T1000 (cell line): ENCODE measurements at regions not wholly inside any gene's neighbourhood (a gene's known extent, or its start where the extent isn't known, plus 50 kb on each side); places are given as distances from the start of the nearest gene placed in this dataset.

Experiments
- DNase-seq: peaks from one replicate; lab custom pipeline; 2025; ENCODE audit warnings: mixed read lengths; lab: John Stamatoyannopoulos, UW

DNA sequence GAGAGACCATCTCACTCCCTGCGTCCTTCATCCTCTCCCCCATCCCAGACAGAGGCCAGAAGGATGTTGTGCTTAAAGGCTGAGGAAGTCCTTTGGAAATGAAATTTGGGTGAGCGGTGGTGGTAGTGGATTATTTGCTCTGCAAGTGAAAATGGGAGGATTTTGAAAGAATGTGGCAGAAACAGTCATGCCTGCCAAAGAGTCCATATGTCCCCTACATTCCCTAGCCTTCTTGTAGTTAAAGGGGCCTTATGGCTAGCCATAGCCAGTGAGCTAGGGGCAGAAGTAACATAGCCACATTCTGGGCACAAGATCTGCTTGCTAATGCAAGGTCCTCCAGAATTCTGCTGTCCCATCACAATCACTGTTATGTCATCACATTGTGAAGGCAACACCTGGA lies 360.2 kb upstream of the TSHZ3 start:
- no peak for DNase-seq

DNA sequence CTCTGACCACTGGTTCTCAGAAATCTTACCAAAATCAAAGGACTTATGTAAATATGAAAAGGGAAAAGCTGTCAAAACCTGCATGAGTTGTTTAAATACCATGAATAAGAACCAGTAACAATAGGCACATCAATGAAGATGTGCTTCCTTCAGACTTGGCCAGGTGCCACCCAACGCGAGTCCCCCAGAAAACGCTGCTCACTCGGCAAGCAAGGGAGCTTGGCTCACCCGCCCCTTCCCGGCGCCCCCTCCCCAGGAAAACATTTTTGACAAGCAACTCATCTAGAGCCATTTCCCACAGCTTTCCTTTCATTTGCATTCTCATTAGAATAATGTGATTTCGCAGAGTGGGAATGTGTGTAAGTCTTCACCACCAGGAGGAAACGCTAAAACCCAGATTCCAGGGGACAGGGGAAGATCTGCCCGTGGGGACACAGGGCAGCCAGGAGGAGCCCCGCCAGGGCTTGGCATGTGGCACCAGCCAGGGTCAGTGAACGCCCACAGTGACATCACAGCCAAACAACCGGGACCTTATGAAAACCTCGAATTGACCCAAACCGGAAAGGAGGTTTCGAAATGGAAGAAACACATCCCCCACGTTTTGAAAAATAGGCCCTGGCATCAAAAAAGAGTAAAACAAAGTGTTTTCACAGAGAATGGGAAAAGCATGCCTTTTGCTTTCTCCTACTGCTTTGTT lies 366.2 kb upstream of the TSHZ3 start:
- no peak for DNase-seq

DNA sequence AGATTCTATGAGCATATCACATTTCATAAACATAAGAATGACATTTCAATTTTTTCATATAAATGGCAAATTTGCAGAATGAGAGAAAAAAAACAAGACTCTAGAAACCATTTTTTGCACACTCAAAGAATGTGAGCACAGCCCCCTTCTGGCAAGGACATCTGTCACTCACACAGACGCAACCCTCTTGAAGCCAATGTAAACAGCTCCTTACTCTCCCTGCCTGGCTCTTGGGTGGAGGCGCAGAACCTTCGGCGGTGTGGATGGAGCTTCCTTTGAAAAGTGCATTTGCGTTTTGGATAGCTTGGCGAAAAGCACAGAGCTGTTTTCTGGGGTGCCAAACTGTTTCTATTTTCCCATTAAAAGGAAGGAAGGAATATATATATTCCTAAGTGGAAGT lies 367.6 kb upstream of the TSHZ3 start:
- no peak for DNase-seq

DNA sequence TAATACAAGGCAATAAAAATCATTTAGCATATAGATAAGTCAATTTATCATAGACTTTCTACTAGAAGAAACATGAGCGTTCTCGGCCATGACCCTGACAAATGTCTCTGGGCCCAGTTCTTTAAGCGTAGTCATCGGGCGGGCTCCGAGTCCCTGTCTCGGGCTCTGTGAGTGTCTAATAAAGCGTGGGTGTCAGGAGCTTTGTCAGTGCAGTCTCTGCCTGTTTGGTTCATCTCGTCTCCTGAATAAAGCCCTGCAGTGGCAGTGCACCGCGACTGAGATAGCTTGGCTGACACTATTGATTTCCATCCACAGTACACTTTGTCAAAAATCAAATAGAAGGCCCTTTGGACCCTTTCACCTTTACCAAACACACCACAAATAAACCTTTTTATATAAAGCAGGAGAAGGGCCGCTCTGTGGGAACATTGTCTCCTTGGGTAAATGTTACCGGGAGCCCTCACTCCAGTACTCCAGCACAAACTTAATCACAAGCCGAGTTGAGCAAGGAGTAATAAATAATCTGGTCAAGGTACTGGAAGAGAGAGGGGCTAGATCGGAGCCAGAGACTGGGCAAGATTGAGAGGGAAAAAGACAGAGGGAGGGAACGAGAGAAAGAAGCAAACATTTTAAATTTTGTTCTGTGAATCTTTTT lies 368.2 kb upstream of the TSHZ3 start:
- DNase-seq, result no peak

DNA sequence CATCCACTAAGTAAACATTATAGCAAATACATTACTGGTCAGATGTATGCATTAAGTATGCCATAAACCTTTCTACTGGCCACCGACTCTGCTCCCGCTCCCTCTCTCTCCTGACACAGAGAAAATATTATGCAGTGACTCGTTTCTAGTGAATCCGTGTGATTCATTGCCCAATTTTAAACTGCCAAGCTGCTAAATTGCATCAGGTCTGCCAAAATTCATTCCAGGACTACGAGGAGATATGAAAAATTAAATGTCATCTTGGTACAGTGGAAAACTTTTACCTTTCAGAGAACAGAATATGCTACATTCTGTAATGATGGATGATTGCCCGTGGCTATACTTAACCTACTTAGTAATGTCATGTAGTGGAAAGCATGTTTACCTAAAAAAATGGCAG lies 368.8 kb upstream of the TSHZ3 start:
- DNase-seq, result no peak

DNA sequence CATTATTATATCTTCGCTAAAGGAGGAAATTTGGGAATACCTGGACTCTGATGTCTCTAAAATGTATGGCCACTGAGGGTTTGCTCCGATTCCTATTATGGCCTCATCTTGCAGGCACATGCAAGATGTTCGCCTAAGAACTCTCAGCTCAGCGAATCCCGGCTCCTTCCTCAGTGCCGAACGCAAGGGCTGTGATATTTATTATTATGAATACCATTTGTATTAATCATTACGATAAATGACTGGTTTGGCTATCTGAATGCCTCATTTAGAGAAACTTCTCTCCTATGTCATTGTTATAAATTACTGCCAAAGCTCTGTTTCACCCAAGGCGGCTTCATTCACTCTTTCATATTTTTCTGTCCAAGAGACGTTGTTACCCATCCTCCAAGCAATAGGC lies 369.7 kb upstream of the TSHZ3 start:
- DNase-seq, result no peak

DNA sequence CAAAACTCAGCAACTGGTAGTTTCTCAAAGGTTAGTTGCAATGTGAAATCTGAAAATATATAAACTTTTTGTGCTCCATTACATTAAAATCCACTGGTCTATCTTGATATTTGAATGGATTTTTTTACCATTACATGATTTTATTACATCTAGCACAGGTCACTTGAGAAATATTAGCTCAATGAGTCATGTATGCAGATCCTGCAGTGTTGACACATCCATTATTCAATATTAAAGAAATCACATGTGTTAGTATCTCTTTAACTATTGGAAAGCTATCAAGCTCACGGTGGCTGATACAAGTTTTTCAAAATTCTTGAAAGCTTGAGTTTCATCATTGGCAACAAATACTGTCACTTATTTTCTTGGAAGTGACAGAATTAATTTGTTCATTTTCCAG lies 373.9 kb upstream of the TSHZ3 start:
- DNase-seq, result no peak

DNA sequence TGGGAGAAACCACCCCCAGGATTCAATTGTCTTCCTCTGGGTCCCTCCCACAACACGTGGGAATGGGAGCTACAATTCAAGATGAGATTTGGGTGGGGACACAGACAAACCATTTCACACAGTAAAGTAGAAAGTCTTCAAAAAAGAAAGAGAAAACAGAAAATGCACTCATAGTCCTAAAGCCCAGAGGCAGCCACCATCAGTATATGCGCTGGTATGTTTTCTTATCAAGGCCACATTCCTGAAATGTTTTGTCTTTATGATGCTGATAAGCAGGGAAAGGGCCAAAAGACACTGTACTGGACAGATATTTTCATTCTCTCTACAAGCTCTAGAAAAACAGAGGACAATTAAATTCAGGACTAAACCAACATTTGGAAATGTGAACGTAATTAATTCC lies 375.8 kb upstream of the TSHZ3 start:
- DNase-seq, result no peak

DNA sequence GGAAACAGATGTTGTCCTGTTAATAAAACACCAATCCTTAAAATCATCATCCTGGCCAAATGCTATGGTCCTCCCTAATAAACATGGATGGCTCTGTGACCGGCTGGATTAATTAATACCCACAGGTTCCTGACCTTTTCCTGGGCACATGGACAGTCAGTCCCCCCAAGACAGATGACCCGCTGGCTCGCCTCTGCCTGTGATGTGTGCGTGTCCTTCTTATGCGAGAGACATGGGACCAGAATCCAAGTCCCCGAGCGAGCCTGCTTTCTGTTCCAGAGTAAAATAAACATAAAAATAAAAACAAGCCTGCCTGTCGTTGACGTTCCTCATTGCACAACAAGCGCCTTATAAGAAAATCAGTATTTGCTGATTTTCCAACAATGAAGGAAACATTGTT lies 378.3 kb upstream of the TSHZ3 start:
- no peak for DNase-seq

DNA sequence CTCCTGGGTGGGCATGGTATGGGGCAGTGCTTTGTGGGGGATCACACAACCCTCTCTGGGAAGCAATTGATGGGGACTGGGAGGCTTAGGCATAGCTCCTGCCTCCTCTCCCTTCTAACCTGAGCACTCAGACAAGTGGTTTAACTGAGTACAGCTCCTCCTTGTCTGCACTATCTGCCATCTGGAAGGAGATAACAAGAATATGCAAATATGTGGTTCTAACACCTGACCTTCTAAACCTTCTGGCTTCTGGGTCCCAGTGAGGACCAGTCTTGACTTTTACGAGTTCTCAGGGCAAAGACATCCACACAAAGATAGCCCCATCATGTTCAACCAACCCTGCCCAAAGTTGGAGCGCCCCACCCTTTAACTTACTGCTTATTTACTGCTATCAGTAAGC lies 381.0 kb upstream of the TSHZ3 start:
- no peak for DNase-seq

DNA sequence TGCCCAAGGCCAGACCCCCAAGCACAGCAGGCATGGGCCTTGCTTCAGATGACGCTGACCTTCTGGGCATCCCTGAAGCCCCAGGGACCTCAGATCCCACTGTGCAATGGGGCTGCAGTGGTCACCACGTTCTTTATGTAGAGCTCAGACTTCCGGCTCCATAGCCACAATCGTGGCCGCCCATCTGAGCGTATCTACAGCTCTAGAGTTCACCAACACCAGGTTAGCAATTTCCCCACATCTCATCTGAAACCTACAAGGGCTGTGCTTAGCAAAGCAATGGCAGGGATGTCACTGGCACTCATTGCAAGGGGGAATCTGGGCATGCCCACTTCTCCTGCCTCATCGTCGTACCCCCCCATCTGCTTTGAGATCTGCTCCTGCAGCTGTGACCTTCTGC lies 384.4 kb upstream of the TSHZ3 start:
- DNase-seq, result no peak

DNA sequence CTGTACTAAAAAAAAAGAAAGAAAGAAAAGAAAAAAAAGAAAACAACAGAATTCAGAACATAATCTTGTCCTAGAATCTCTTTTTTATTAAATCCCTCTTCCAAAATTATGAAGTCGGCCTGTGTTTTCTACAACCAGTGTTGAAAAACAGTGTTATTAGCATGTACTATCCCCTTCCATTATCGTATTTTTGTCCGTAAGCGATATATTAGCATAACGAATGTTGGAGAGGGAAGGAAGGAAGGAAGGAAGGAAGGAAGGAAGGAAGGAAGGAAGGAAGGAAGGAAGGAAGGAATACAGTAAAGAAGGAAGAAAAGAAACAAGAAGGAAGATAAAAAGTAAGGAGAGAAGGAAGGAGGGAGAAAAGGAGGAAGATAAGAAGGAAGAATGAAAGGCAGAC lies 393.0 kb upstream of the TSHZ3 start:
- DNase-seq, result no peak

DNA sequence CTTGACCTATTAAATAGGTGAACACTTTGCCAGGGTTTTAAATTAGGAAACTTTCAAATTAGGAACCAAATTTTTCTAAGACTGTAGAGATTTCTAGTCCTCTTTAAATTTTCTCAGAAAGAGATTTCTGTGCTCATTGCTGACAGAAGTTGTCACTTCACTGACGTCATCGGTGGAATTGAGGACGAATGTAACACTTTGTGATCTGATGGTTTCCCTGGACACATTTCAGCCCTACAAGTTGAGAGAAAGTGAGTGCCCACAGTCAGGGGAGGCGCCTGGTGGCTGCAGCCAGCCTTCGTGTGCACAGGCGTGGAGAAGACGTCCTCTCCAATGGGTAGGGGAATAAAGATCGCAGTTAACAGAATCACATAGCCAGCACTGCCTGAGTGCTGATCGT lies 396.5 kb upstream of the TSHZ3 start:
- no peak for DNase-seq

DNA sequence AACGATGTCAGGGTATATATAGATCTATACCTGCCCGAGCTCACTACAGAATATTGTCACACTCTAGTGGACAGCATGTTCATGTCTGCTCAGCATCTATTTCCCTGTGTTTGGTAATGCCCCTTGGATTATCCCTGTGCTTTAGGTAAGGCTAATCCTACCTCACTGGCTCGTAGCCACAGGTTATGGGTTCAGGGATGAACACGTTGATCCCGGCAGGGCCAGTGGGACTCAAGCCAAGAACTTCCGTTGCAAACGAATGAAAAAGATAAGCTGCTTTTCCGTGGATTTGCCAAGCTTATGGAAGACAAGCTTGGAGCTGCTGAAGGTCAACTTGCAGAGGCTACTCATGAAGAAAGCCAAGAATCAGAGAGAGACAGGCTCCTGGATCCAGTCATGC lies 400.0 kb upstream of the TSHZ3 start:
- DNase-seq, result no peak

DNA sequence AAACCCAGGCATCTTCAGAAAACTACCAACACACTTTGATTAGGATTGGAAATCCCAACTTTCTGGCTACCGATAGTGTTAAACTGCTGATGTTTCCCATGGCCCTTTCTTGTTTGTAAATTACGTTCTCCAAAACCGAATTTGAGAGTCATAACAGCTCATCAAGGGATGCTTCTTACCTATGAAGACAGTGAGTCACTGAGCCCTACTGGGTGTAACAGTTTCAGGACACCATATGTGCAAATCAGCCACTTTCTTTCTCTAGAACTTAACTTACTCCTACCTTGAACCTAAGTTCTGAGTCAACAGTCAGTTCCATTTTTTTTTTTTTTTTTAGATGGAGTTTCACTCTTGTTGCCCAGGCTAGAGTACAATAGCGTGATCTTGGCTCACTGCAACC lies 410.1 kb upstream of the TSHZ3 start:
- no peak for DNase-seq

DNA sequence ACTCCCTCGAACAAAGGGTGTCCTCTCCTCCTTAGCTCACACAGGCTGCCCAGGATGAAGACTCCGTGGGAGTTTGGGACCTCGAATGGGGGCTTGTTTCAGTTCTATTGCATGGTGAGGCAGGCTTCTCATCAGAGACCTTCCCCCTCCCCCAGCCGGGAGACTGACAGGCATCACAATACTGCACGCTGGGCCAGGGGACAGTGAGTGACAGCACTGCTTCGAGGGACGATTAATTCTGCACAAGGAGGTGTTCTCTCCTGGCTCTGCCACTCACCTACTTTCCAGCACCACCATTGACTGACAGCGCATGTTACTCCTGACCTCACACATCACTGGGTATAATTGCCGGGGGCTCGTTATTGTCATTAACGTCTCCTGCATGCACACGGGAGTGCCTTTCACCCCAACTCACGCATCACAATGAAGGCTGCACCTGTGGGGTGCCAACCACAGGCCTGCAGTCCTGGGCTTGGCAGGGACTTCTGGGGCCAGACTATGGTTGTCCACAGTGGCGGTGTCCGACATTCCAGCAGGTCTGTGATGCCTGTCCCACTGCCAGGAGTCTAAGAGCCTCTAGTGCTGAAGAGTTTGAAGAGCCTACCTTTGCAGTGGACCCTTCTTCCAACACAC lies 412.2 kb upstream of the TSHZ3 start:
- DNase-seq, result no peak

DNA sequence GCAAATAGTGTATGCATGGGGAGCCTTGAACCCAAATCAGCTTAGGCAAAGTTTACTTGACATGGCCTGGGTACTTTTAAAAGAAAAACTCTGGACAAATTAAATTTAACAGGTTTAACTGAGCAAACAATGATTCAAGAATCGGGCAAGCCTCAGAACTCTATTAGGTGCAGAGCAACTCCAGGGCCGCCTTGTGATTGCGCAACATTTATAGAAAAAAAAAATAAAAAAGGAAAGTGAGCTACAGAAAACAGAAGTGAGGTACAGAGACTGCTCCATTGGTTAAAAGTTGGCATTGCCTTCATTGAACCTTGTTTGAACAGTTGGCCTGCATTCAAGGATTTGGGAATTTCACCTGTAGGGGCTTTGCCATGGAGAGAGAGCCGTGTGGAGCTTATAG lies 421.0 kb upstream of the TSHZ3 start:
- DNase-seq, result no peak

DNA sequence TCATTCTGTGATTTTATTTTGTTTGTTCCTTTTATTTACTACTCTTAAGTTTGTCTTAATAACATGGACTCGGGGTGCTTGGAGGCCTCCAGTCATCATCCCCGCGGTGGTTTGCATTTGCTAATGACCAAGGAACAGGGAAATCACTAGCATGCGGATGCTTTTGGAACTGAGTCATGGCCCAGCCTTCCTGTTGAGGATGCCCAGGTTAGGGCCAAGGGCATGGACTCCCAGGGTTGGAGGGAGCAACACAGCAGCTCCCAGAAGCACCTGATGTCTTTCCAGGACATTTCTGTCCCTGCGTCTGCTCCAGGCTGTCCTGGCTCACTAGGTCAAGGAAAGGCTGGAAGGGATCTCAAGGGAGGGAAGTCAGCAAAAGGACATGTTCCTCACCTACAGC lies 423.7 kb upstream of the TSHZ3 start:
- no peak for DNase-seq

DNA sequence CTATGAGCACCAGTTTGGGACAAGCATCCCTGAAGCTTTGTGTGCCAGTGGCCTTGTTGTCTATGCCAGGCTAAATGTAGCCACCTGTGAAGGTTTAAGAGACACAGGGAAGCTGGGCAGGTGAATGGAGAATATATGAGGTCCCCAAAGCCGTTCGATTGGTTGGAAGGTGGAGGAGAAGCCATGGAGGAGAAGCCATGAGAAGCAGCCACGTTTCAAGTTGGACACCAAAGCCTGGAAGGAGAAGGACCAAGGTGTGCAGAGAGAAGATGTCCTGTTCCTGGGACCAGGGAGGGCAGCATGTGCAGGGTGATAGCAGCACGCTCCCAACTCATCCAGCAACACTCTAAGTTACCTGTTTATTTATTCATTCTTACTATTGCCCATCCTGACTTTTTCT lies 432.3 kb upstream of the TSHZ3 start:
- DNase-seq, result no peak

DNA sequence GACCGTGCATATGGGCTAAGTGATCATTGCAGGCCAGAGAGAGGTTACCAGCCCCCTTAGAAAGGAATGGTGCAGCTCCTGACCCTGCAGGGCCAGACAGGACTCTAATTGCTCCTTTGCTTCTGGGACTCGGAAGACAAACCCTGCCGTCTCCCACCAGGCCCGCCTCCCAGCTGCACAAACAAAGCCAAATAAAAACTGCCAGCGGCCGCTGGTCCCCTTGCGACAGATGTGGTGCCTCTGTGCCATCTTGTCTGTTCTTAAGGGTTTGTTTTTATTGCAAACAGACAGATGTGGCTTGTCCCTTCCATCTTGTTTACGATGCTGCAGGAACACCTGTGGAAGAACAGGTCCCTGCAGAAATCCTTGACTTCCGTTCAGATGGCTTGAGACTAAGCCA lies 434.4 kb upstream of the TSHZ3 start:
- DNase-seq, result no peak

DNA sequence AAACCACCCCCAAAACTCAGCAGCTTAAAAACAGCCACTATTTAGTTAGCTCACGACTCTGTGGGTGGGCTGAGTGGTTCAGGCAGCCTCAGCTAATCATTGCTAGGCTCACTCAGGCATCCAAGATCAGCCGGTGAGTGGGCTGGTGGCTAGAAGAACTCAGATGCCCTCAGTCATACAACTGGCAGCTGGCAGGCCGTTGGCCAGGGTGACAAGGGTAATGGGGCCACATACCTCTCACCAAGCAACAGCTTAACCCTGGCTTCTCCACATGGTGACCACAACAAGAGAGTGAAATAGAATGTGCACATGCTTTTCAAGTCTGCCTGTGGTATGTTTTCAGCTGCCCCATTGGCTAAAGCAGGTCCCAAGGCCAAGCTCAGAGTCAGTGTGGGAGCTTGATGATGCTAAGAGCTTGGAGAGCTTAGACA lies 435.4 kb upstream of the TSHZ3 start:
- DNase-seq, result no peak

DNA sequence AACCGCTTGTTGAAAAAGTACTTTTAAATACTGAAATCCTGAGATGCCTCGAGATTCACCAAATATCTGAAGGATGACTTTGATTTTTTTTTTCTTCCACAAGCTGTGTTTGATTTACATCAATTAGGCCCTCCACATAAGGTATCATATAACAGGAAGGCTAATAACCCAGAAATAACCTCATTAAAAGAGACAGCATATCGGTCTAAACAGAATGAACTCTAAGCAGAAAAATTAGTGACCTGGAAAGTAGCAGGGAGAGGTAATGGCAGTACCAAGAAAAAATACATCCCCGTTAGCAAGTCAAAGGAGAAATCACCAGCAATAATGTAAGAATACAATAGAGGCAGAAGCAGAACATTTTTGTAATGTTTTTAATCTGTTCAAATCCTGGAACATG lies 452.4 kb upstream of the TSHZ3 start:
- no peak for DNase-seq

DNA sequence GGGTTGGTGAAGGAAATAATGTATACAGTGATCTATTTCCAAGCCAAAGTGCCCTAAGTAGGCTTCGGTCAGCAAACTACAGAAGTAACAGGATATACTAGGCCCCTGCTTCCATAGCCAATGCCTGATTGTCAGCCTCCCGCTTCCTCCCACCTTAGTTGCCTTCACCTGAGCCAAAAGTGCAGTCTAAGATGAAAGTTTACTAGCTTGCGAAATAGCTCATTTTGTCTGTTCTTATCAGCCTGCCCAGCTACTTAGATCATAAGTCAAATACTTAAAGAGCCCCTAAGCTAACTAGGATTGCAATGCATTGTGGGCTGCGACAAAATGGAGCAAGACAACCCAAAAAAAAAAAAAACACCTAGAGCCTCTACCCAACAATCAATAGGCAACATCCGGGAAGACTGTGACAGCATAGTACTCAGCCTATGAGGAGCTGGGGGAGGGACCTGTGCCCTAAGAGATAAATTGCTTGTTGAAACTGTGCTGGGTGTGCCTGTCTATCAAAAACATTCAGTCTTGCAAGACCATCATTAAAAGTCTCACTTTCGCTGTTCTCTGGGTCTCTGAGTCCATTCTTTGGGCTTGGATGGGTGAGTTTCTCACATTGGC lies 454.7 kb upstream of the TSHZ3 start:
- no peak for DNase-seq
